ENCODE measurements at regions not wholly inside any gene's neighbourhood (a gene's known extent, or its start where the extent isn't known, plus 50 kb on each side); places are given as distances from the start of the nearest gene placed in this dataset.
"Not testable (repeated sequence)": the region's sequence is repeated elsewhere in the genome, so short reads cannot be mapped to it uniquely, and the experiment has no call there.

GRCh38 chr6:60574723-60575122, 1711.3 kb downstream of the KHDRBS2 start:
- H3K27me3 Mint-ChIP-seq (ENCODE audit: low read depth); H3K36me3 Mint-ChIP-seq (ENCODE audit: low read depth); H3K4me1 Mint-ChIP-seq (ENCODE audit: low read depth); H3K4me3 Mint-ChIP-seq; DNase-seq; intact Hi-C loops (cut with micrococcal nuclease); H3K27ac Mint-ChIP-seq; CTCF ChIA-PET: not testable (repeated sequence)
- peaks cover 20% of the 10 kb centered on the region for H3K9me3 Mint-ChIP-seq

- not testable (repeated sequence) for DNase-seq; H3K4me1 Mint-ChIP-seq (ENCODE audit: low read depth); H3K36me3 Mint-ChIP-seq (ENCODE audit: low read depth)
Measured at GRCh38 chr6:60572607-60573006, 1713.4 kb downstream of the KHDRBS2 start.

GRCh38 chr6:60571293-60572016, 1714.6 kb downstream of the KHDRBS2 start:
- intact Hi-C loops (cut with micrococcal nuclease); DNase-seq; H3K4me3 Mint-ChIP-seq; H3K27ac Mint-ChIP-seq; H3K4me1 Mint-ChIP-seq (ENCODE audit: low read depth); H3K27me3 Mint-ChIP-seq (ENCODE audit: low read depth); H3K36me3 Mint-ChIP-seq (ENCODE audit: low read depth); CTCF ChIA-PET: not testable (repeated sequence)
- H3K9me3 Mint-ChIP-seq, result peaks cover 26% of the 10 kb centered on the region

More at GRCh38 chr6:60572607-60573006, 1713.4 kb downstream of the KHDRBS2 start:
- intact Hi-C loops (cut with micrococcal nuclease); H3K4me3 Mint-ChIP-seq; H3K27me3 Mint-ChIP-seq (ENCODE audit: low read depth); H3K27ac Mint-ChIP-seq; CTCF ChIA-PET: not testable (repeated sequence)
- peaks cover 23% of the 10 kb centered on the region for H3K9me3 Mint-ChIP-seq

- H3K9me3 Mint-ChIP-seq, result peaks cover 22% of the 10 kb centered on the region
- CTCF ChIA-PET; H3K4me3 Mint-ChIP-seq; intact Hi-C loops (cut with micrococcal nuclease); H3K27ac Mint-ChIP-seq; H3K36me3 Mint-ChIP-seq (ENCODE audit: low read depth); DNase-seq; H3K27me3 Mint-ChIP-seq (ENCODE audit: low read depth); H3K4me1 Mint-ChIP-seq (ENCODE audit: low read depth): not testable (repeated sequence)
Measured at GRCh38 chr6:60570599-60570998, 1715.4 kb downstream of the KHDRBS2 start.

- intact Hi-C loops (cut with micrococcal nuclease); CTCF ChIA-PET; DNase-seq; H3K4me3 Mint-ChIP-seq; H3K27ac Mint-ChIP-seq; H3K36me3 Mint-ChIP-seq (ENCODE audit: low read depth); H3K4me1 Mint-ChIP-seq (ENCODE audit: low read depth); H3K27me3 Mint-ChIP-seq (ENCODE audit: low read depth): not testable (repeated sequence)
- peaks cover 18% of the 10 kb centered on the region for H3K9me3 Mint-ChIP-seq
Measured at GRCh38 chr6:60567447-60568187, 1718.4 kb downstream of the KHDRBS2 start.

- H3K4me3 Mint-ChIP-seq; H3K27ac Mint-ChIP-seq; CTCF ChIA-PET; H3K4me1 Mint-ChIP-seq (ENCODE audit: low read depth); H3K36me3 Mint-ChIP-seq (ENCODE audit: low read depth); H3K27me3 Mint-ChIP-seq (ENCODE audit: low read depth); DNase-seq; intact Hi-C loops (cut with micrococcal nuclease): not testable (repeated sequence)
- H3K9me3 Mint-ChIP-seq, result peaks cover 17% of the 10 kb centered on the region
Measured at GRCh38 chr6:60566387-60566786, 1719.6 kb downstream of the KHDRBS2 start.

GRCh38 chr6:60559702-60560101, 1726.3 kb downstream of the KHDRBS2 start:
- CTCF ChIA-PET; intact Hi-C loops (cut with micrococcal nuclease); H3K4me3 Mint-ChIP-seq: not testable (repeated sequence)

GRCh38 chr6:60547340-60547739, 1738.7 kb downstream of the KHDRBS2 start:
- CTCF ChIA-PET; H3K27ac Mint-ChIP-seq; intact Hi-C loops (cut with micrococcal nuclease); H3K36me3 Mint-ChIP-seq (ENCODE audit: low read depth); DNase-seq; H3K4me1 Mint-ChIP-seq (ENCODE audit: low read depth); H3K4me3 Mint-ChIP-seq; H3K27me3 Mint-ChIP-seq (ENCODE audit: low read depth): not testable (repeated sequence)
- H3K9me3 Mint-ChIP-seq, result peaks cover 11% of the 10 kb centered on the region

More at GRCh38 chr6:60559702-60560101, 1726.3 kb downstream of the KHDRBS2 start:
- DNase-seq; H3K36me3 Mint-ChIP-seq (ENCODE audit: low read depth); H3K4me1 Mint-ChIP-seq (ENCODE audit: low read depth); H3K27me3 Mint-ChIP-seq (ENCODE audit: low read depth); H3K27ac Mint-ChIP-seq; H3K9me3 Mint-ChIP-seq: not testable (repeated sequence)

GRCh38 chr6:60524770-60525169, 1761.3 kb downstream of the KHDRBS2 start:
- CTCF ChIA-PET; H3K9me3 Mint-ChIP-seq; H3K27ac Mint-ChIP-seq; H3K36me3 Mint-ChIP-seq (ENCODE audit: low read depth); H3K4me3 Mint-ChIP-seq; H3K27me3 Mint-ChIP-seq (ENCODE audit: low read depth); DNase-seq; H3K4me1 Mint-ChIP-seq (ENCODE audit: low read depth); intact Hi-C loops (cut with micrococcal nuclease): not testable (repeated sequence)

- H3K36me3 Mint-ChIP-seq (ENCODE audit: low read depth); H3K9me3 Mint-ChIP-seq; H3K27me3 Mint-ChIP-seq (ENCODE audit: low read depth); H3K4me3 Mint-ChIP-seq; DNase-seq; intact Hi-C loops (cut with micrococcal nuclease); H3K27ac Mint-ChIP-seq; H3K4me1 Mint-ChIP-seq (ENCODE audit: low read depth): not testable (repeated sequence)
- CTCF ChIA-PET, result interaction anchor here (0.6 kb wide), 1 partner anchor 714 kb away, joined by 4 read pairs; no protein-coding TSS in a partner anchor
Measured at GRCh38 chr6:60477747-60478146, 1808.3 kb downstream of the KHDRBS2 start.

GRCh38 chr6:60473805-60474204, 1812.2 kb downstream of the KHDRBS2 start:
- H3K27ac Mint-ChIP-seq; H3K36me3 Mint-ChIP-seq (ENCODE audit: low read depth); H3K27me3 Mint-ChIP-seq (ENCODE audit: low read depth); H3K4me3 Mint-ChIP-seq; DNase-seq; H3K4me1 Mint-ChIP-seq (ENCODE audit: low read depth); CTCF ChIA-PET; H3K9me3 Mint-ChIP-seq; intact Hi-C loops (cut with micrococcal nuclease): not testable (repeated sequence)

GRCh38 chr6:60471426-60471825, 1814.6 kb downstream of the KHDRBS2 start:
- H3K36me3 Mint-ChIP-seq (ENCODE audit: low read depth); H3K4me1 Mint-ChIP-seq (ENCODE audit: low read depth); H3K4me3 Mint-ChIP-seq; intact Hi-C loops (cut with micrococcal nuclease); CTCF ChIA-PET; H3K27ac Mint-ChIP-seq; H3K9me3 Mint-ChIP-seq; DNase-seq; H3K27me3 Mint-ChIP-seq (ENCODE audit: low read depth): not testable (repeated sequence)

- H3K27me3 Mint-ChIP-seq (ENCODE audit: low read depth); intact Hi-C loops (cut with micrococcal nuclease); H3K4me1 Mint-ChIP-seq (ENCODE audit: low read depth); H3K4me3 Mint-ChIP-seq; DNase-seq; CTCF ChIA-PET; H3K36me3 Mint-ChIP-seq (ENCODE audit: low read depth); H3K9me3 Mint-ChIP-seq; H3K27ac Mint-ChIP-seq: not testable (repeated sequence)
Measured at GRCh38 chr6:60450428-60450827, 1835.6 kb downstream of the KHDRBS2 start.
